Activated T-helper 2 cell treated with anti-CD3 and anti-CD28 coated beads, Interferon-gamma antibody, Interleukin-2, Interleukin-4, amounts not matched to agents 10 μg/mL and 5 μg/mL and 100 μg/mL, durations not matched to agents 14 hours and 24 hours and 36 hours (primary cell): ENCODE measurements at regions not wholly inside any gene's neighbourhood (a gene's known extent, or its start where the extent isn't known, plus 50 kb on each side); places are given as distances from the start of the nearest gene placed in this dataset.
"Not testable (repeated sequence)": the region's sequence is repeated elsewhere in the genome, so short reads cannot be mapped to it uniquely, and the experiment has no call there.

Experiments used
- DNase-seq: peaks from one replicate; pipeline ENCODE4 v3.0.0; 2021; ENCODE audit warnings: low spot score
- H3K27ac Mint-ChIP-seq: one replicate; pipeline ENCODE4 v1.8.0; 2021; ENCODE audit warnings: mixed read lengths
- H3K27me3 Mint-ChIP-seq: one replicate; pipeline ENCODE4 v1.8.0; 2021; ENCODE audit warnings: low read depth, mixed read lengths
- H3K36me3 Mint-ChIP-seq: one replicate; pipeline ENCODE4 v1.8.0; 2021; ENCODE audit warnings: low read depth, mixed read lengths
- H3K4me1 Mint-ChIP-seq: one replicate; pipeline ENCODE4 v1.8.0; 2021; ENCODE audit warnings: low read depth, mixed read lengths
- H3K4me3 Mint-ChIP-seq: one replicate; pipeline ENCODE4 v1.8.0; 2021; ENCODE audit warnings: low read depth, mild to moderate bottlenecking, moderate library complexity, mixed read lengths
- H3K9me3 Mint-ChIP-seq: one replicate; pipeline ENCODE4 v1.8.0; 2021; ENCODE audit warnings: mixed read lengths
- intact Hi-C: fragments of 100-400 bp; cut with micrococcal nuclease; formaldehyde crosslinking; loops from one replicate; pipeline ENCODE4 v1.15.1; 2023

DNA sequence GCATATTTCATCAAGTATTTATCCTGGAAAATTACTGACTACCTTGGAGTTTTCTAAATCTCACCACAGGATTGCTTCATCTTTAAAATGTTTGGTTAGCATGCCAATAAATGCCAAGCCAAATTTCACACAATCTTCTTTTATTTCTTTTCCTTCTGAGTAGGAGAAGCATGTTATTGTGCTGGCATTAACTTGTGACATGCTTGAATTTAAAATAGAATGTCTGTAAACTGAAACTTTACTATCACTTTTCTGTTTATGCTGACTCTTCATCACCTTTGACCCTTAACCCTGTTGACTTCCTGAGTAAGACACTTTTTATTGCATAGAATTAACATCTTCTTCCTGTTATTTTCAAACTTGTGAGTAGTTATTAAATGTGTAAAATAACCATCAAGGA is 56.2 kb upstream of the LRRTM4 start:
- no peak for DNase-seq
- intact Hi-C loops, result no loop called here
- peaks cover 31% of the 10 kb centered on the region for H3K9me3 Mint-ChIP-seq

DNA sequence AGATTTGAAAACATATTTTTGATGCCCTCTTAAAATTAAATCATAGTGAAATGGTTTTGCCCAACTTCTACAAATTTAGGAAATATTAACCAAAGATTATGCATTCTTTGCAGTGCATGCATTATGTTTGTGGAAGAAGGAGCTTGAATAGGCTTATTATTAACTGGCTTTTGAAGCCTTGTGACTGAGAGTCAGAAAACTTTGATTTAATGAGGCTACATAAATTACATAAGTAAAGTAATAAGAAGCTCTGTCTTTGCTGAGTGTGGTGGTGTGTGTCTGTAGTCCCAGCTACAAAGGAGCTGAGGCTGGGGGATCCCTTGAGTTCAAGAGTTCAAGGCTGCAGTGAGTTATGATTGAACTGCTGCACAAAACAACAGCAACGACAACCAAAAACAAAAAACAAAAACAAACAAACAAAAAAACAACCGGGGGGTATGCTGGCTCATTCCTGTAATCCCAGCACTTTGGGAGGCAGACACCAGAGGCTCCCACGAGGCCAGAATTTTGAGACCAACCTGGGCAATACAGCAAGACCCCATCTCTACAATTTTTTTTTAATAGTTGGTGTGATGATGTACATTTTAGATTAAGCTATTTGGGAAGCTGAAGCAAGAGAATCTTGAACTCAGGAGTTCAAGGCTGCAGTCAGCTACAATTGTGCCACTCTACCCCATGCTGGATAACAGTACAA is 57.0 kb upstream of the LRRTM4 start:
- Mint-ChIP-seq H3K27ac (no peak overlapping the region), H3K36me3 (no peaks in the 10 kb centered on the region), H3K4me3 (no peak overlapping the region), H3K4me1 (no peaks in the 10 kb centered on the region), H3K9me3 (peaks cover 39% of the 10 kb centered on the region), H3K27me3 (no peaks in the 10 kb centered on the region)
- intact Hi-C loops, result no loop called here
- no peak for DNase-seq

More for the DNA sequence above, 56.2 kb upstream of the LRRTM4 start:
- Mint-ChIP-seq H3K27me3 (no peaks in the 10 kb centered on the region), H3K27ac (no peak overlapping the region), H3K36me3 (no peaks in the 10 kb centered on the region), H3K4me3 (no peak overlapping the region), H3K4me1 (no peaks in the 10 kb centered on the region)

DNA sequence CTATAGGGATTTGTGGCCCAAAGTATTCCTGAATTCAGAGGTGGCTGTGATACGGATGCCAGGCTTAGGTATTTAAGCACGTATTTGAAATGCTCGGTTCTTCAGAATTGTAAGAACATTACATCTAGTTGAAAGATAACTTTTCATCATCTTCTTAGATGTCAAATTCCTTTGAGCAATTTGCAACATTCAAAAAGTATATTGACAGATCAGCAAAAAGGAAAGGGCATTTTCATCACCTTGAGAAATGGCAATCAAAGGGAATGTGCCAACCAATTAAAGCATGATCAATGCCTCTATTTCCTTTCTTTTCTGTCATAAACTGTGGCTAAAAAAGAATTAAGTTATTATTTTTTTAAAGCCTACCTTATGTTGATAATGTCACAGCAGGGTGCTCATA is 66.3 kb upstream of the LRRTM4 start:
- H3K4me1 Mint-ChIP-seq, result no peaks in the 10 kb centered on the region
- no peak for DNase-seq
- H3K9me3 Mint-ChIP-seq, result peaks cover 27% of the 10 kb centered on the region
- no peaks in the 10 kb centered on the region for H3K36me3 Mint-ChIP-seq
- H3K27ac Mint-ChIP-seq, result no peak overlapping the region
- H3K27me3 Mint-ChIP-seq, result no peaks in the 10 kb centered on the region
- no peak overlapping the region for H3K4me3 Mint-ChIP-seq
- intact Hi-C loops, result no loop called here

DNA sequence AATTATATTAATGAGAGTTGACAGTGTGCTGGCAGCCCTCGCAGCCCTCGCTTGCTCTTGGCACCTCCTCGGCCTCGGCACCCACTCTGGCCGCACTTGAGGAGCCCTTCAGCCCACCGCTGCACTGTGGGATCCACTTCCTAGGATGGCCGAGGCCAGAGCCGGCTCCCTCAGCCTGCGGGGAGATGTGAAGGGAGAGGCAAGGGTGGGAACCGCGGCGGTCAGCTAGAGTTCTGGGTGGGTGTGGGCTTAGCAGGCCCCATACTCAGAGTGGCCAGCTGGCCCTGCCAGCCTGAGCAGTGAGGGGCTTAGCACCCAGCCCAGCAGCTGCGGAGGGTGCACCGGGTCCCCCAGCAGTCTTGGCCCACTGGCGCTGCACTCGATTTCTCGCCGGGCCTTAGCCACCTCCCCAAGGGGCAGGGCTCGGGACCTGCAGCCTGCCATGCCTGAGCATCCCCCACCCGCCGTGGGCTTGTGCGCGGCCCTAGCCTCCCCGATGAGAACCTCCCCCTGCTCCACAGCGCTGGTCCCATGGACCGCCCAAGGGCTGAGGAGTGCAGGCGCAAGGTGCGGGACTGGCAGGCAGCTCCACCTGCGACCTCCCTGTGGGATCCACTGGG is 68.2 kb upstream of the LRRTM4 start:
- no peak for DNase-seq
- Mint-ChIP-seq H3K36me3 (no peaks in the 10 kb centered on the region), H3K27me3 (no peaks in the 10 kb centered on the region), H3K4me1 (no peaks in the 10 kb centered on the region), H3K4me3 (no peak overlapping the region), H3K9me3 (peaks cover 25% of the 10 kb centered on the region), H3K27ac (no peak overlapping the region)
- intact Hi-C loops, result no loop called here

DNA sequence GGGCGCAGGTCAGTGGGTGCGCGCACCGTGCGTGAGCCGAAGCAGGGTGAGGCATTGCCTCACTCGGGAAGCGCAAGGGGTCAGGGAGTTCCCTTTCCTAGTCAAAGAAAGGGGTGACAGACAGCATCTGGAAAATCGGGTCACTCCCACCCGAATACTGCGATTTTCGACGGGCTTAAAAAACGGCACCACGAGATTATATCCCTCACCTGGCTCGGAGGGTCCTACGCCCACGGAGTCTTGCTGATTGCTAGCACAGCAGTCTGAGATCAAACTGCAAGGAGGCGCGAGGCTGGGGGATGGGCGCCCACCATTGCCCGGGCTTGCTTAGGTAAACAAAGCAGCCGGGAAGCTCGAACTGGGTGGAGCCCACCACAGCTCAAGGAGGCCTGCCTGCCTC is 70.8 kb upstream of the LRRTM4 start:
- H3K4me3 Mint-ChIP-seq, H3K36me3 Mint-ChIP-seq, DNase-seq, intact Hi-C loops, H3K4me1 Mint-ChIP-seq, H3K27me3 Mint-ChIP-seq, H3K27ac Mint-ChIP-seq: not testable (repeated sequence)
- peaks cover 21% of the 10 kb centered on the region for H3K9me3 Mint-ChIP-seq

DNA sequence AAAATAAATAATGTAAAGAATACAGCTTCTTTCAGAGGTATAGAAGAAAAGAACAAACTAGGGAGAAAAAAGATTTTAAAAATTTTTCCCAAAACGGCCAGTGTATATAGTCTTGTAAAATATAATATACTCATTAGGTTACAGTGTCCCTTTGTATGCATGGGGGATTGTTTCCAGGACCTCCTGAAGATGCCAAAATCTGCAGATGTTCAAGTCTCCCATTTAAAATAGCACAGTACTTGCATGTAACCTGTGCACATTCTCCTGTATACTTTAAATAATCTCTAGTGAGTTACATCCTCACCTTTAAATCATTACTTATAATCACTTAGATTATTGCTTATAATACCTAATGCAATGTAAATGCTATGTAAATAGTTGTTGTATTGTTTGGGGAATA is 80.6 kb upstream of the LRRTM4 start:
- Mint-ChIP-seq H3K36me3 (no peaks in the 10 kb centered on the region), H3K4me1 (no peaks in the 10 kb centered on the region), H3K4me3 (no peak overlapping the region), H3K27ac (no peak overlapping the region), H3K9me3 (peaks cover 31% of the 10 kb centered on the region), H3K27me3 (no peaks in the 10 kb centered on the region)
- intact Hi-C loops, result no loop called here
- DNase-seq, result no peak

DNA sequence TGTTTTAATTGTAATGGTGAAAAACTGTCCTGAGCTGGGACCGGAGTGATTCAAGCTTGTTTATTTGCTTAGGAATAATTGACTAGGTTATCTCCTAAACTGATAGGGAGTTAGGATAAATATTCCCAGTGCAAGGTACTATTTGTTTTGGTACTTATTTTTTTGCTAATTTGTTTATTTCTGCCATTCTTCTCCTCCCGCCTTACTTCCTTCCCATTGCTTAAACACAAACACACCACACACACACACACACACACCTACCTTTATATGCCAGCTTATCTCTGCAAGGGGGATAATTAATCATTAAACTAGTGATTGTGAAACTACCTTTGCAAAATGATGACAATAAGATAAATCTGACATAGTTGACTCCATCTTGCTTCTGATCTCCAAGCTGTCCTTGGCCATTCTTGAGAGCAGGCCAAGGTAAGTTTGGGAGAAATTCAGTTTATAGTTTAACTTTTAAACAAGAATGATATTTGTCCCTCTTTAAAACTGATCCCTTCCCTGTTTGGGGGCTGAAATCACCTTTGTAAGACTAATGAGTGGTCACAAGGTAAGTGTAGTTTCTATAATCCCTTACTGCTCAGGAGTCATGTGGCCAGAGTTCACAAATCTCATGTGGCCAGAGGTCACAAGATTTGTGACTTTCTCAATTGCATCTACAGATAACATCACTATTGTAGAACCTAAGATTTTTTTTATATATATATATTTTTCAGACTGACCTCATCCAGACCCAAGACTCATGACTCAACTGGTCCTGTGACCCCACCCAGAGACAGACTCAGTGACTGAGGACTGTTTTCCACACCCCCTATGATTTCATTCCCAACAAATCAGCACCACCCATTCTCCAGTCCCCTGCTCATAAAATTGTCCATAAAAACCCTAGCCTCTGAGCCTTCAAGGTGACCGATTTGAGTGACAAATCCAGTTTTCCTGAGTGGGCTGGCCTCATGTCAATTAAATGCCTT is 83.1 kb upstream of the LRRTM4 start:
- DNase-seq, result no peak
- Mint-ChIP-seq H3K27me3 (no peaks in the 10 kb centered on the region), H3K4me3 (no peak overlapping the region), H3K4me1 (no peaks in the 10 kb centered on the region), H3K36me3 (no peaks in the 10 kb centered on the region), H3K27ac (no peak overlapping the region), H3K9me3 (peaks cover 37% of the 10 kb centered on the region)
- intact Hi-C loops, result no loop called here

DNA sequence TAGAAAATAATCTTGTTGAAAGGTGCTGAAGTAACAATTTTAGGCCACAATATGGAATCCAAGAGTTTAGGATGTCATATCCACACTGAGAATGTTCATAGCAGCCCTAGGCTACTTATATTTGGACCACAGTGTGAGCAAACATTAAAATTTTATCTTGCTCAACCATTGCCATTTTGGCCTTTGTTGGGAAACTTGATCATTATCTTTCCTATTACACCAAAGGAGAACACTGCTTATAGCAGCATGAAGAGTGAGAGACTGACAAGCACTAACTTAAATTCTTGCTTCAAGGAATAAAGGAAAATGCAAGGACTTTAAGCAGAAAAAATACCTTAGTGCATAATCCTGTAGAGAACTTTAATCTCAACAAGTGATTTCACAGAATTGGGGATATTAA is 86.3 kb upstream of the LRRTM4 start:
- Mint-ChIP-seq H3K4me1 (no peaks in the 10 kb centered on the region), H3K27ac (no peak overlapping the region), H3K4me3 (no peak overlapping the region), H3K36me3 (no peaks in the 10 kb centered on the region), H3K9me3 (peaks cover 53% of the 10 kb centered on the region), H3K27me3 (no peaks in the 10 kb centered on the region)
- no peak for DNase-seq
- intact Hi-C loops, result no loop called here

DNA sequence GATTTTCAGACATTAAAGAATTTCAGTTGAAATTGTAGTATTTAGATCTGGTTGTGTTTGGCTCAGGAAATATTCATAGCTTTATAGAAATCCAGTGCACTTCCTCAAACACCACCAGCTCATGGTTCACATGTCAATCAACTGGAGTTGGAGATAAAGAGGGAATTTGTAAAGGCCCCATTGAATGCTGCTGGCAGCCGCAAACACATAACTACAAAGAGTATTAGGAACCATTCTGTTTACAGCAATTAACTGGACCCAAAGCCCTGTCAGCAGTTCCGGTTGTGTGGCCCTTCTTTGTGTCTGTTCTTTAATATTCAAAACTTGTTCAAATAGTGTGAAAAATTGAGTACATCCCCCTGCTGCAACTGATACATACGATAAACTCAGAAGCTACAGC is 107.4 kb upstream of the LRRTM4 start:
- H3K9me3 Mint-ChIP-seq, result peaks cover 24% of the 10 kb centered on the region
- intact Hi-C loops, result no loop called here

DNA sequence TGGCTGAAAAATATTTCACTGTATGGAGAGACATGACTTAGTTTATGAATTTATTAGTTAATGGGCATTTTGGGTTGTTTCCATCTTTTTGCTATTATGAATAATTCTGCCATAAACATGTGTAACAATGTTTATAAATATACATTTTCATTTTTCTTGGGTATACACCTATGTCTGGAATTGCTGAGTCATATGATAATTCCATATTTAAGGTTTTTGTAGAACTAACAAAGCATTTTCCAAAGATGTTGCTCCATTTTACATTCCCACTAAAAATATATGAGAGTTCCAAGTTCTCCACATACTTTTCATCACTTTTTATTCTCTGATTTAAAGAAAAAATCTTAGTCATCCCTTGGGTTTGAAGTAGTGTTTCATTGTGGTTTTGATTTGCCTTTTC is 108.8 kb upstream of the LRRTM4 start:
- H3K27ac Mint-ChIP-seq, result no peak overlapping the region
- H3K36me3 Mint-ChIP-seq, result no peaks in the 10 kb centered on the region
- peaks cover 30% of the 10 kb centered on the region for H3K9me3 Mint-ChIP-seq
- H3K4me1 Mint-ChIP-seq, result no peaks in the 10 kb centered on the region
- intact Hi-C loops, result no loop called here
- H3K4me3 Mint-ChIP-seq, result no peak overlapping the region
- H3K27me3 Mint-ChIP-seq, result no peaks in the 10 kb centered on the region
- no peak for DNase-seq

More for the DNA sequence above, 107.4 kb upstream of the LRRTM4 start:
- Mint-ChIP-seq H3K27me3 (no peaks in the 10 kb centered on the region), H3K4me3 (no peak overlapping the region), H3K4me1 (no peaks in the 10 kb centered on the region), H3K27ac (no peak overlapping the region), H3K36me3 (no peaks in the 10 kb centered on the region)
- DNase-seq, result no peak

DNA sequence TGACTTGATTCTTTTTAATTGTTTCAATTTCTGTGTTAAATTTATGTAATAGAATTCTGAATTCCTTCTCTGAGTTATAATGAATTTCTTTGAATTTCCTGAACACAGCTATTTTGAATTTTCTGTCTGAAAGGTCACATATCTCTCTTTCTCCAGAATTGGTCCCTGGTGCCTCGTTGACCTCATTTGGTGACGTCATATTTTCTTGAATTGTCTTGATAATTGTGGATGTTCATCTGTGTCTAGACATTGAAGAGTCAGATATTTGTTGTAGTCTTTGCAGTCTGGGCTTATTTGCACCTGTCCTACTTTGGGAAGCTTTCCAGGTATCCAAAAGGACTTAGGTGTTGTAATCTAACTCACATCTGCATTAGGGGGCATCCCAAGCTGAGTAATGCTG is 111.4 kb upstream of the LRRTM4 start:
- H3K36me3 Mint-ChIP-seq, result no peaks in the 10 kb centered on the region
- intact Hi-C loops, result no loop called here
- no peak overlapping the region for H3K27ac Mint-ChIP-seq
- no peaks in the 10 kb centered on the region for H3K27me3 Mint-ChIP-seq
- DNase-seq, result no peak
- H3K4me3 Mint-ChIP-seq, result no peak overlapping the region
- H3K4me1 Mint-ChIP-seq, result no peaks in the 10 kb centered on the region
- H3K9me3 Mint-ChIP-seq, result peaks cover 53% of the 10 kb centered on the region

DNA sequence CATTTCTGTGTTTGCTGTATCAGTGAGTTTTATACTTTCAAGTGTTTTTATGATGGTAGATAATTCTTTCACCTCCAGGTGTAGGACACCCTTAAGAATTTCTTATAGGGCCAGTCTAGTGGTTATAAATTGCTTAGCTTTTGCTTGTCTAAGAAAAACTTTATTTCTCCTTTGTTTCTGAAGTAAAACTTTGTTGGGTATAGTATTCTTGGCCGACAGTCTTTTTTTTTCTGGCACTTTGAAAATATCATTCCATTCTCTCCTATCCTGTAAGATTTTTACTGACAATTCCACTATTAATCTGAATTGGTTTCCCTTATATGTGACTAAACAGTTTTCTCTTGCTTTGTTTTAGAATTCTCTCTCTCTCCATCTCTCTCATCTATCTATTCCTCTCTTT is 118.7 kb upstream of the LRRTM4 start:
- no peak overlapping the region for H3K27ac Mint-ChIP-seq
- DNase-seq, result no peak
- H3K9me3 Mint-ChIP-seq, result peaks cover 73% of the 10 kb centered on the region
- H3K4me1 Mint-ChIP-seq, result no peaks in the 10 kb centered on the region
- no peaks in the 10 kb centered on the region for H3K36me3 Mint-ChIP-seq
- intact Hi-C loops, result no loop called here
- H3K4me3 Mint-ChIP-seq, result no peak overlapping the region
- H3K27me3 Mint-ChIP-seq, result no peaks in the 10 kb centered on the region

DNA sequence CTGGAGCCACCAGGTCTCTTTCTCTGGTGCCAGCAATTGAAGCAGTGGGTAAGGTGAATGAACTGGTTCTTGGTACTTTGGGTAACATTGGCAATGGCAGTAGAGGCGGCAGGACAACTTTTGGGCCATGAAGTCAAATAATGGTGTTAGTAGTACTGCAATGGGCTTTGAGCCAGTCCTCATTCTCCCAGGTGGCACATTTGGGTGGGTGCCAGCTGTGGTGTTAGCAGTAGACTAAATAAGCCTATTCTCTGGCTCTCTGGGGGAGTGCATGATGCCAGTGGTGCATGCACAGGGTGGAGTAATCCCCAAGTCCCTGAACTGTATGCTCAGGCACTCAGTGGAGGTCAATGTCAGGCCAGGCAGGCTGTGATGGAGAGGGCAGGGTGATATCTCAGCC is 120.2 kb upstream of the LRRTM4 start:
- no peak for DNase-seq
- intact Hi-C loops, result no loop called here
- no peak overlapping the region for H3K27ac Mint-ChIP-seq
- H3K4me3 Mint-ChIP-seq, result no peak overlapping the region
- H3K4me1 Mint-ChIP-seq, result no peaks in the 10 kb centered on the region
- no peaks in the 10 kb centered on the region for H3K27me3 Mint-ChIP-seq
- H3K36me3 Mint-ChIP-seq, result no peaks in the 10 kb centered on the region
- peaks cover 61% of the 10 kb centered on the region for H3K9me3 Mint-ChIP-seq
